ENCODE measurements at regions not wholly inside any gene's neighbourhood (a gene's known extent, or its start where the extent isn't known, plus 50 kb on each side); places are given as distances from the start of the nearest gene placed in this dataset.
"Not testable (repeated sequence)": the region's sequence is repeated elsewhere in the genome, so short reads cannot be mapped to it uniquely, and the experiment has no call there.

DNA sequence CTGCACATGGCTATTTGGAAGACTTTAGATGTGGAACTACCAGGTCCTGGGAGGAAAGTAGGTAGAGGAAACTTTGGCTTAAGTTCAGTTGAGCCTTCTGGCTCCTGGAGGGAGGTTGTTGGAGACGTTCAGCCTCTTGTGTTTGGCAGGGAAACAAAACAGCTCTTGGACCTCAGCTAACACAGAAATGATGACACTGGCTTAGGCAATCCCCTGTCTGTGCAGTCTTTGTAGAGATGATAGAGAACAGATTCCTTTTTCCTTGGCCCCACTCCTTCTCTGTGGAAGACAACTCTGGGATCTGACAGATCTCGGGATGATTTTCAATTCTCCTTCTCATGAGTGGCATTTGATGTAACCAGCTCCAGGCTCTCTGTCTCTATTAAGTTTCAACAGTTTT, 428.5 kb downstream of the TMEM135 start:
- DNase-seq (ENCODE audit: low spot score) = peak; percentile 93

DNA sequence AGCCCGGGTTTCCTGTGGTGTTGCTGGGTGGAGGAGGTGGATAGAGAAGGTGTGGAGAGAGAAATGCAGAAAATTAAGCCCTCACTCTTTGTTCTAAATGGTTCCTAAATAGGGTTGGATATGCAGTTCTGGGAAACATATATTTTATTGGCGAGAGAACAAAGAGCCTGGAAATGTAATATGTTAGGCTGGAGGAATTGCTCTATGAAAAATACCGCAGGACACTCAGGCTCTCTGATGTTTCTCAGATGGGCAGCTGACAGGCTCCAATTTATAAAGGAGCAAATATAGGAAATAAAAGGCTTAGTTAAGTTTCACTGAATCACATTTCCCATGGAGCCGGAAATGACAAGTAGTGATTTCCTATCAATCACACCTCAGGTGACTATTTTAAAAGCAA, 428.0 kb downstream of the TMEM135 start:
- peak; percentile 63 for DNase-seq (ENCODE audit: low spot score)

- peak; percentile 28 for DNase-seq (ENCODE audit: low spot score)
Observed at GRCh38 chr11:87463486-87464102, 425.9 kb downstream of the TMEM135 start.

- no peak for DNase-seq (ENCODE audit: low spot score)
Observed at GRCh38 chr11:87462171-87462570, 424.4 kb downstream of the TMEM135 start.

DNA sequence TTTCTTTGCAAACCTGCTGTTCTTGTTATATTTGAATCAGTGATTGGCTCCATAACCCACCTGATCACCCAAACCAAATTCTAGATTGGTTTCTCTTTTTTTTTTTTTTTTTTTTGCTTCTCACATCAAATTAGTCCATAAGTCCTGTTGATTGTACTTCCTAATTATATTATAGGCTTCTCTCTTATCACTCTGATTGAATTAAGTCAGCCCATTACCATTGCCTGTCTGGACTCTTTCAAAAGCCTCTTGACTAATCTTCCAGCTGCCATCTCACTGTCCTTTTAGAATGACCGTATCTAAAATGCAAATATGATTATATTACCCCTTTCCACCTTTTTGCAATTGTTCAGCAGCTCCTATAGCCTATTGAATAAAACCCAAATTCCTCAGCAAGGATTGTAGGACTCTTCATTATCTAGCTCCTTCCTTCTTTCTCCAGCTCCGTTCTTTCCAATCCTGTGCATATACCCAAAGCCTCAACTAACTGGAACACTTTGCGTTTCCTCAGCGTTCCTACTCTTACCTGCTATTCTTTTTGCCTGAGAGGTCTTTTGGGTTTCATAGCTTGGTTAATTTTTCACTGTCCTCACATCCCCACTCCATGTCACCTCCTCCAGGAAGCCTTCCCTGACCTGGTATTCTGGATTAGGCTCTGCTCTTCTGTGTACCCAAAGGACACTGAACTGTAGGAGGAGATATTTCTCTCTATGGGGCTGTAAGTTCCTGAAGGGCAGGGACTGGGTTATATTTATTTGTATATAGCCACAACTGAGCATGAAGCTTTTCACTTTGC, 423.3 kb downstream of the TMEM135 start:
- DNase-seq (ENCODE audit: low spot score) = no peak

DNA sequence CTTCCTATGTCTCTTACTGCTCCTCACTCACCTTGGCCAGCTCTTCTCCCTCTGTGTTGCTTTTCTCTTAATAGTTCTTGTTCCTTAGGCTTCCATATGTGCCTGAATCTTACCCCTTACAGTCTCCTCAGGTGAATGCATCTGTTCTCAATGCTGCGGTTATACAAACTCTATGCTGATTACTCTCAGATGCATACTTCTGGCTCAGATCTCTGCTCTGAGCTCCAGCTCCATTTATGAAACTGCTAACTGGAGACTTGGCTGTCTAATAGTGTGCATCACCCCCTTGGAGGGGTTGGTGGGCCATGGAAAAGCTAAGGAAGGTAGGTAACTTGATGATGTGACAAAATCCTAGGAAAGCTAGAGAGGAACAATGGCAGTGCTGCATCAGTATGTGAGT, 422.5 kb downstream of the TMEM135 start:
- DNase-seq (ENCODE audit: low spot score) = no peak

DNA sequence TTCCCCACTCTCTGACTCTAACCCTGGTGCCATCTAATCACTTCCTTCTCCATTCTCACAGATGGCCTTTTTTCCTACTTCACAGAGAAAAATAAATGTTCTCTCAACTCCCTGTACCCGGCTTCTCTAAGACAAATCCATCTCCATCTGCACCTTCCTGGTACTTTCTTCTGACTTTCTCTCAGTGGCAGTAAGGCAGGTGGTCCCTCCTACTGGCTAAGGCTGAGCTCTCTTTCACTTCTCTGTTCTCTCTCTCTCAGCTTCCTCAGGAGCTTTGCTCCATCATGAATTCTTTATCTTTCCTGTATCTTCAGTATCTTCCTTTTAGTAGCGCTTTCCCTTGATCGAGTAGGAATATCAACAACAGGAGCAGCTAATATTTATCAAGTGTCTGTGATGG, 421.6 kb downstream of the TMEM135 start:
- no peak for DNase-seq (ENCODE audit: low spot score)

GRCh38 chr11:87456499-87456898, 418.8 kb downstream of the TMEM135 start:
- no peak for DNase-seq (ENCODE audit: low spot score)

DNA sequence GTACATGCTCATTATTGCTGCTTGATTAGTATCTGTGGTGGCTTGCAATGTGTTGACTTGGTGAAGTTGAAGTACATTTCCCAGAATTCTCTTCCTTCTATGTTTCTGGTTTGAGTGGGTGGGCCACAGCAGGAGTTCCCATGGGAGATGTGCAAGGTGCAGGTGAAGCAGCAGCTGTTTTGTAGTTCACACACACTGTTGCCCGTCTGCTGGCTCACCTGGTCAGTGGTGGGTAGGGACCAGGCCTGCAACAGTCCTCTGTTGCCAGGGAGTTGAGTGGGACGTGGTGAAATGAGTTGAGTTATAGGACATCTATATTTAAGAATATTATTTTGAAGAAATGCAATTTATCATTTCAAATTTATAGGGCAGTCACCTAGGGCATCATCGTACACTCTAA, 417.4 kb downstream of the TMEM135 start:
- no peak for DNase-seq (ENCODE audit: low spot score)

DNA sequence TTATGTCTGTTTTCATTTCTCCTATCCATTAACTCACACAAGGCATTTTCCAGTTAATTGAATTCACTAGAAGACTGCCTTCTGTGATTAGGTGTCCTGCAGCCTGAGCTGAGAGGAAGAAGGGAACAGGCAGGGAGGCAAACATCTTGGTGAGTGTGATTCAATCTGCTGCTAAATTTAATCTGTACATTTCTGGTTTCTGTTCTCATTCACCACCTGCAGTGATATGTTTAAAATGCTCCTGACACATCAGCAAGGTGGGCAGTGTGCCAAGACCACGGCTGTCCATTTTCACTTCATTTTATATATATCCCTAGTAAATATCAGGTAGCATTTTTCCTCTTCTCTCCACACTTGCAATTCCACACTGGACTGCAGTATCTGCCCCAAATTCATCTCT, 416.5 kb downstream of the TMEM135 start:
- DNase-seq (ENCODE audit: low spot score) = no peak

DNA sequence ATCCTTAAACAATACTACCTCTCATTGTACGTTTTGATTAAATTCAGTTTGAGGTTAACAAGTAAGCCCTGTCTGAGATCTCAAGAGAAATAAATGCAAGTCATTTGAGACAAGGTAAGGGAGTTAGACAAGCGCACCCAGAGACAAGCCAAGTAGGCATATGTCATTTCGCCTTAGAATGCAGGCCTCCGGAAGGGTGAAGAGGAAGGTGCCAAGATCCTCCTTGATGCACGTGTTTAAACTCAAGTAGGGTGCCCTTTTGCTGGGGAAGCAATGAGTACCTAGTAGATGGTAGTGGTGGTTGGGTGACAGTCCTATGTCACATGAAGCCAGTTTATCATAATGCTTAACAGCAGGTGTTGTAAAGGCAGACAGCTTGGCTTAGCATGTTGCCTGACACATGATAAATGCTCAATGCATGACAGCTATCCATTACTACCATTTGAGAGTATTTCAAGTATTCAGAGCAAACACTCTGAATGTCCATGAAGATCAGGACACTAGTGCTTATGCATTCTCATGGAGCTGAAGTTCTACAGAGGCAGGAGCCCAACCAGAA, 415.9 kb downstream of the TMEM135 start:
- no peak for DNase-seq (ENCODE audit: low spot score)

GRCh38 chr11:87452025-87452424, 414.3 kb downstream of the TMEM135 start:
- not testable (repeated sequence) for DNase-seq (ENCODE audit: low spot score)

DNA sequence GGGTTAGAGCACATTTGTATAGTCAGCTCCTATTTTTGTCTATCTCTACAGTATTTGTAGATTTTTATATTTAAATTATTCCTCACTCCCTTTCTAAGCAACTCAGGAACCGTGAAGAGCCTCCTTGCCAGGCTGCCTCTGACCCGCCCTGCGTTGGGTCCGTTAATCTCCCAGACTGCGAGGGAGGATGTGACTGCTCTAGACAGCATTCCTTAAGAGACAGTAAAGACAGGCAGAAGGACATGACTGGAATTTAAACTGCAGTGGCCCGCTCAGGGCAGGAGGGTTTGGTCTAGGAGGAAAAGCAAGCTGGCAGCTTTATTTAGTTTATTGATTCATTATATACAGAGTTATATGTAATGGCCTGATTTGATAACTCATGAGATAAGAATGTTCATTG, 413.7 kb downstream of the TMEM135 start:
- peak; percentile 73 for DNase-seq (ENCODE audit: low spot score)

GRCh38 chr11:87447606-87448005, 409.9 kb downstream of the TMEM135 start:
- DNase-seq (ENCODE audit: low spot score) = no peak

GRCh38 chr11:87444993-87445392, 407.3 kb downstream of the TMEM135 start:
- no peak for DNase-seq (ENCODE audit: low spot score)

DNA sequence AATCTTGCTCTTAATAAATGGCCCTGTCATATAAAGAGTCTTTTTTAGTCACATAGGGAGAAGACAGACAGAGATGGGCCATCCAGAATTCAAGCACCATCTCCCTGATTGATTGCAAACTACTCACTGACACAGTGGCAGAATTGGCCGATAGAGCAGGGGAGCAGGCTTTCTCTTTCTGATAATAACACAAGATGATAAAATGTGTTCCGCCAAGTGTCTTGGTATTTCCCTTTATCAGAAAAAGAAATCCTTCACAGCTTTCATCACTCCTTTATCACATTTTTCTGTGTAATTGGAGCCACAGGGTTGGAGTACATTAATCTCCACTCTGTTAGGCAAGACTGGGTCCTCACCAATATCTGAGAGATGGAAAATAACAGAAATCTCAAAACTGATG, 406.0 kb downstream of the TMEM135 start:
- peak; percentile 42 for DNase-seq (ENCODE audit: low spot score)

DNA sequence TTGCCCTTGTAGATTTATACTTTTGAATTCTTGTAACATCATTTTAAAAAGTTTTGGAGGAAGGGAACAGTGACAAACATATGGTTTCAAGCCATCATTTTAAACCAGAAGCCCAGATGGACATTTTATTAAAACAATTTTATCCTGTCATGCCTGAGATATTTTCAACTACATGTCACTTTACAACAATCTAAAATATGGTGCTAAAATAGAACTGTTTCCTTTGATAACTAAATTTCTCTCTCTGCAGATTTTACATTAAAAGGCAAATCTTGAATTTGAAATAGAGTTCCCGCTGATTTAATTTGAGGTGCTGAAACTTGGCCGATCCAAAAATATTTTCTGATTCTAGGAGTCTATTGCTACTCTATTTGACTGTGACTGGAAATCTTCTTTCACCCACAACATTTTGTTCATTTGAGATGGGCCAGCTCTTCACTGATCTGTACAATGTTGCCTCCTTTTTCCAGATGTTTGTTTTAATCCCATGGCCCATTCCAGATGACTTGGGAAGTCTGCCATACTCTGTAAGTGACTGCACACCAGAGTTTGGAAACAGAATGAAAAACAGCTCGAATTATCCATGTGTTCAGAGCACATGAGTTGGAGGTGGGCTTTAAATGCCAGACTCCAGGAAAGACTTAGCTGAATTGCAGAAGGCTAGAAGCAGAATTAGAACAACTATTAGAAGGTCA, 402.5 kb downstream of the TMEM135 start:
- peak; percentile 31 for DNase-seq (ENCODE audit: low spot score)

GRCh38 chr11:87438416-87438815, 400.7 kb downstream of the TMEM135 start:
- DNase-seq (ENCODE audit: low spot score) = no peak

DNA sequence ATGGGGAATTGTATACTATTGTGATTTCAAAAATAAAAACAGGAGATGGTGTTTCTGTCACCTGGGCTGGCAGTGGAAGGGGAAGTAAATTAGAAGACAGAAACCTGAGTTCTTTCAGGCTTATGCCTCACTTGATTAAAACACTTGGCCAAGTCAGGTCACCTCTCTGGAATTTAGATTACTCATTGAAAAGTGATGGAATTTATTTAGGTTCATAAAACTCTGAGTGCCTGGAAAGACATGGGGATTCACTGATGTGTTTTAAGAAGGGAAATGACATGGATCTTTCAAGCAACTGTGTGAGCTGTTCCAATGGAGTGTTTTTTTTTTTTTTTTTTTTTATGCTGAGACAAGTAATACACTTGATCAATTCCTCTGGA, 400.1 kb downstream of the TMEM135 start:
- no peak for DNase-seq (ENCODE audit: low spot score)

DNA sequence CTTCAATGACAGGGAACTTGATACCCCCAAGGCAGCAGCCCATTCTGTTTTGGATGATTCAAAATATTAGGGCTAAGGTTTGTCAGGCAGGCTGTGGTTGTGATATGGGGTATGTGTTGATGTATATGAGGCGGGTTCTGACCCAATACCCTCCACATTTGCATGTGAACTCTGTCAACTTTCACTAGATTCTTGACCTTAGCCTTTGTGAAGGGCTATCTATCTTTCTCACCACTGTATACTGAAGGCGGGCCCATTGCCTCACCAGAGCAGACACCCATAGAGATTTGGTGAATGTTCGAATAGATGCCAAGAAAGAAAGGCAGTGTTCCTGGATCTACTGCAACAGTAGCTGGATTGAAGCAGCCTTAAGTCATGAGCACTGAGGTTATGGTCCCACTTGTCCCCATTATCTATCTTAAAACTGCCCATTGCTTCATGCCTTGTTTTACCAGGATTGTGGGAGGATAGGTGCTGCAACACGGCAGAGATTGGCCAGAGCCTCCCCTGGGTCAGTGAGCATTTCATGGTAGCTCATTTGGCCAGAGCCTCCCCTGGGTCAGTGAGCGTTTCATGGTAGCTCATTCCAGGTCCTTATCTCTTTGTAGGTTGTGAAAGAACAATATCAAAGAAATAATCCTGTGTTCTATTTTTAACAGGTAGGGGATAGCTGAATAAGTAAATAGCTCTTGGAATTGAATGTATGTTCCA, 399.6 kb downstream of the TMEM135 start:
- no peak for DNase-seq (ENCODE audit: low spot score)

DNA sequence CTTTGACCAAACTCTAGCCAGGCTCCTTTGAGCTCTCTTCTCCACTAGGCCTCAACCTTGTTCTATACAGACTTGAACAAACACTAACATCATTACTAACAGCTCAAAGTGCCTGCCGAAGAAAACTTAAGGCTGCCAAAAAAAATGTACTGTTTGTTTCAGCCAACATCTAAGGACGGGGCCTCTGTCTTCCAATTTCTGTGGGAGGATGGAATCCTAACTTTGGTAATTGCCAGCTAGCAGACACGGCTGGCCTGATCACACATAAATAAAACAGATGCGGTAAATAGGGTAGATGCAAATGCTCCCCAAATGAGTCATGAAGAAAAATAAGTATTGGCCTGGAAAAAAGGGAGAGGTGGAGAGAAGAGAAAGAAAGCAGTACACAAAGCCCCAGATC, 394.3 kb downstream of the TMEM135 start:
- peak; percentile 22 for DNase-seq (ENCODE audit: low spot score)

GRCh38 chr11:87431392-87431791, 393.7 kb downstream of the TMEM135 start:
- no peak for DNase-seq (ENCODE audit: low spot score)

Data from umbilical cord (tissue), 1 donor.